ENCODE measurements at regions not wholly inside any gene's neighbourhood (a gene's known extent, or its start where the extent isn't known, plus 50 kb on each side); places are given as distances from the start of the nearest gene placed in this dataset.

- no peak for TF ChIP-seq POLR2A (IDR thresholded peaks at IDR 0.05)
- TF ChIP-seq, protein P1, sequence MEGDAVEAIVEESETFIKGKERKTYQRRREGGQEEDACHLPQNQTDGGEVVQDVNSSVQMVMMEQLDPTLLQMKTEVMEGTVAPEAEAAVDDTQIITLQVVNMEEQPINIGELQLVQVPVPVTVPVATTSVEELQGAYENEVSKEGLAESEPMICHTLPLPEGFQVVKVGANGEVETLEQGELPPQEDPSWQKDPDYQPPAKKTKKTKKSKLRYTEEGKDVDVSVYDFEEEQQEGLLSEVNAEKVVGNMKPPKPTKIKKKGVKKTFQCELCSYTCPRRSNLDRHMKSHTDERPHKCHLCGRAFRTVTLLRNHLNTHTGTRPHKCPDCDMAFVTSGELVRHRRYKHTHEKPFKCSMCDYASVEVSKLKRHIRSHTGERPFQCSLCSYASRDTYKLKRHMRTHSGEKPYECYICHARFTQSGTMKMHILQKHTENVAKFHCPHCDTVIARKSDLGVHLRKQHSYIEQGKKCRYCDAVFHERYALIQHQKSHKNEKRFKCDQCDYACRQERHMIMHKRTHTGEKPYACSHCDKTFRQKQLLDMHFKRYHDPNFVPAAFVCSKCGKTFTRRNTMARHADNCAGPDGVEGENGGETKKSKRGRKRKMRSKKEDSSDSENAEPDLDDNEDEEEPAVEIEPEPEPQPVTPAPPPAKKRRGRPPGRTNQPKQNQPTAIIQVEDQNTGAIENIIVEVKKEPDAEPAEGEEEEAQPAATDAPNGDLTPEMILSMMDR (IDR thresholded peaks at IDR 0.05): no peak
These were observed 75.4 kb downstream of the C3orf85 start for GRCh38 chr3:109211941-109212340.
